Forelimb muscle (tissue), 1 donor: ENCODE measurements at regions not wholly inside any gene's neighbourhood (a gene's known extent, or its start where the extent isn't known, plus 50 kb on each side); places are given as distances from the start of the nearest gene placed in this dataset.

ENCODE experiments used
- DNase-seq: peaks from one replicate; pipeline ENCODE4 v3.0.0-alpha.2; 2013; ENCODE audit warnings: low read depth

DNA sequence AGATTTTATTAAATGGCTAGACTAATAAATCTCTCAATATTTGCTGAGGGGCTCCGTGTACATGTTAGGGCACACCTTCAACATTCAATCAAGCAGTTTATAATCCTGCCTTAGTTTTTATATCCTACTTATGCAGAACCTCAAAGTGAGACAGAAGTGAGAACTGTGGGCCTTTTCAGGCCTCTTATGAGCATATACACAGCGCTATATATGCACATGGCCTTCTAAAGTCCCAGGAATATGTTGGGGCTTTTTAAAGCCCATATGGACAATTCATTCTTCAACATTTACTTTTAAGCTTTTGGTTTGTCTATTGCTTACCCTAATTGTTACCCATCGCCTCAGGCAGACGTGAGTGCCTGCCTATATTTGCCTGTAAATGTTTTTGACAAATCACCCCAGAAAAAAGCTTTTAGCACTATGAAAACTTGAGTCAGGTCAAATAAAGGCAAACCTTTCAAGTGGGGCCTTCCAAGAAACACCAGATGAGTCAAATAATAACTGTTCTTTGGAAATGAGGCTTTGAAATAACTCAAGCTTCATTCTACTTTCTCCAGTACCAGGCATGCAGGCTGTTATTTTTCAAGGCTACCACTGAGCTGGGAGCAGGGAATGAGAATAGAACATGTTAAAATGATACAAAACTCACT lies 58.2 kb downstream of the ESM1 start:
- no peak for DNase-seq

DNA sequence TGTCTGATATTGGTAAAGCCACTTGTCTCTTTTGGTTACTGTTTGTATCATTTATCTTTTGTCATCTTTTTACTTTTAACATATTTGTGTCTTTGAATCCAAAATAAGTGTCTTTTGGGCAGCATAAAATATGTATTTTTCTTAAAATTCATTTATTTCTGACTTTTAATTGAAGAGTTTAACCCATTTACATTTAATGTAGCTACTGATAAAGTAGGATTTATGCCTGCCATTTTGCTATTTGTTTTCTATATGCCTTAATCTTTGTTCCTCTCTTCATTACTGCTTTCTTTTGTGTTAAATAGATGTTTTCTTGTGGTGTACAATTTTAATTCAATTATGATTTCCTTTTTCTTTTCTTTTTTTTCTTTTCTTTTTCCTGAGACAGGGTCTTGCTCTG lies 60.9 kb downstream of the ESM1 start:
- no peak for DNase-seq

- DNase-seq = no peak
These were observed 68.1 kb downstream of the ESM1 start for GRCh38 chr5:54917323-54917722.

DNA sequence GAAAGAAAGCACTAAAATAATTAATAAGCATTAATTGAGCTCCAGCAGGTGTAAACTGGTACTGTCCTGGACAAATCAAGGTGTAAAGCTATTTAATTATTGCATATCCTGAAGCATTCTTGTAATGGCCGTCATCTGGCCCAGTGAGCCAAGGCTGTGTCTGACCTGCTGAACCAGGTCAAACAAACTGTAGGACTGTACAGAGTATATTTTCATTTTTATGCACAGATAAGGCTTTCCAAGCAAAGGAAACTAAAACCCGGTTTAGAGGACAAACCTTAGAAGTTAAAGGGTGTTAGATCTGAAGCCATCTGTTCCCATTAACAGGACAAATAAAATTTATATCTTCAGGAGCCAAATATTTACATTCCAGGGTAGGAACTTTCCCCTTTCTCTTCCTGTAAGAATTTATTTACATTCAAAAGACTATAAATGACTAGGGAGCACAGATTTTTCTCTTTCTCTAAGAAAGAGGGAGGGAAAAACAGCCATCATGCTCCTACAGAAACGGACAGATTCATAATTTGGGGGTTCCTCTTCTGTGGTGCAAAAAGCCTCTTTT lies 69.8 kb downstream of the ESM1 start:
- DNase-seq = no peak

GRCh38 chr5:54912021-54912420 lies 73.4 kb downstream of the ESM1 start:
- DNase-seq = no peak

DNA sequence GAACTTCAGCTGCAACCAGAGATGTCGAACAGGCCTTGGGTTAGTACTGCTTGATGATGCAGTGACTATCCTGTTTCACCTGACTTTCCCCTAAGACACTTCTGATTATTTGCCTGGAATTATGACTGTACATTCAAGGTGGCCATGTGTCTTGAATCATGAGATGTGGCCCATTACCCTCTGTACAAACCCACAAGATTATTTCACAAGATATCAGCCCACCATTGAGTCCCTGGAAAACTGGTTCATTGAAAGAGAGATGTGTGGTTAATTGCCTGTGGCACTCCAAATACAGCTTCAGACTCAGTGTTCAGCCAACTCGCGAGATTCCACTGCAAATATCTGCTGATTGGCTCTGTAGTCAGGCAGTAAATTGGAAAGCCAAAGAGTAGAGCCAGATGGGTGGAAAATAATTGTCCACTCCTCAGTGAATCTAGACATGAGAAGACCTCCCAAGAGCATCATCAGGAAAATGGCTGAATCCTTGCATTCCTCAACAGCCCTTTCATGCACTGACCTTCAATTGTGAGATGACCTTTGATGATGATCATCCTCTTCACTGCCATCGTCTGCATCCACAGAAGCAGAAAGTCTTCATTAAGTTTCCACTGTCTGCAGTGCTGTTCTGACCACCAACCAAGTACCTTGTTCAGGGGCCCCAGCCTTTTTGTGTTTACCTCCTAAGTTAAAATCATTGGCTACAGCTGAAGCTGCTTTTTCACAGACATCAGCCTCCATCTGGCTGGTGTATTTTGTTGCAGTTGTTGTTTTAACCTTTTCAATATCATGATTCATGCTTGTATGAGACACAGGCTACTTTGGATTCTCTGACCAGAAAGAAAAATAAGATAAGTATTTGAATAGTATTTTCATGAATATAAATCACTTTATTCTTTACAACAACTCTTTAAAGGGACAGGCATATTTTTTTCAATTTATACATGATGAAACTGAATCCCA lies 75.2 kb downstream of the ESM1 start:
- DNase-seq = no peak

DNA sequence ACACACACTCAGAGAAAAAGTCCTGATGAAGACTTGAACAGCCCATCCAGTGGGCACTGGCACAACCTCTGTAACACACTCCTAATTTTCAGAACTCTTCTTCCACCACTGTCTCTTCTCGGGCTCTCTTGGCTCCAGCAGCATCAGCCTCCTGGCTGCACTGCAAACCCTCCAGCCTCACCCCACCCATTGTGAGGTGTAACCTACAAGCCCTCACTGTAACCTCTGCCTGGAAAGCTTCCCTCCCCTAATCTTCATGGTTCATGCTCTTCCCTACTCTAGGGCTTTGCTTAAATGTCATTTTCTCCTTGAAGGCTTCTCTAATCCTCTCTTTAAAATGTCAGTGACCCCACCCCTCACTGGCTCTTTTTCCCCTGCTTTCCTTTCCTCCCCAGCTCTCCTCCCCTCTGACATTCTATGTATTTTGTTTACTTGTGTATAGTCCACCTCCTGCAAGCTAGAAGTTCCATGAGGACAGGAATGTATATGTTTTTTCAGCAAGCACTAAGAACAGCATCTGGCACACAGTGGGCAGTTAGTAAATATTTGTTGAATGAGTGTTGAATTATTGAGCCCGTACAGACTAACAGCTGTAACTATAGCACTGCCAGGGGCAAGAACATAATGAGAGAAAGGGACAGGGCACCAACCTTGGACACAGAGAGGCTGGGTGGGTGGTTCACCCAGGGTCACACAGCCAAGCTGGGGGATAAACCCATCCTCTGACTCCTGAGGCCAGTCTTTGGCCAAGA lies 76.4 kb downstream of the ESM1 start:
- DNase-seq = no peak

GRCh38 chr5:54905942-54906537 lies 79.4 kb downstream of the ESM1 start:
- peak; percentile 39 for DNase-seq

DNA sequence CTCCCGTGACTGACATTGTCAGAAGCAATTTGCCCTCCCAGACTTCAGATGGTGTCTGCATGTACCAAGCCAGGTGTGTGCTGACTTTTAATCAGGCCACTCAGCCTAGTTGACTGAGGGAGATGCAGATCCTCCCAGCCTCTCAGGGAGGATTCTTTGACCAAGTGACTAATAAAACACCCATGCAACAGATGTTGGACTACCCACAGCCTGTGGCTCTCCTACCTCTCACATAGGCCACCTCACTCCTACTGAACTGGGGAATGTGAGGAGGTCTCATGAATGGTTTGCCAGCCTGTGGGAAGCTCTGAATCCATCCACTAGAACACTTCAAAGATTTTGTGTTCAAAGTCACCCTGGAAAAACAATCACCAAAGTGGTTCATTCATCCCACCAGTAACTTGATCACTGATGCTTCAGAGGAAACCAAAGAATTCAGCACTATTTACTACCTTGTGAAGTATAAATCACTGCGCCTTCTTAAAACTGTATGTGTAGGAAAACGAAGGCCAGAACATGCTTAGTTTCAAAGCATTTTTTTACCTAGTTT lies 80.1 kb downstream of the ESM1 start:
- no peak for DNase-seq

DNA sequence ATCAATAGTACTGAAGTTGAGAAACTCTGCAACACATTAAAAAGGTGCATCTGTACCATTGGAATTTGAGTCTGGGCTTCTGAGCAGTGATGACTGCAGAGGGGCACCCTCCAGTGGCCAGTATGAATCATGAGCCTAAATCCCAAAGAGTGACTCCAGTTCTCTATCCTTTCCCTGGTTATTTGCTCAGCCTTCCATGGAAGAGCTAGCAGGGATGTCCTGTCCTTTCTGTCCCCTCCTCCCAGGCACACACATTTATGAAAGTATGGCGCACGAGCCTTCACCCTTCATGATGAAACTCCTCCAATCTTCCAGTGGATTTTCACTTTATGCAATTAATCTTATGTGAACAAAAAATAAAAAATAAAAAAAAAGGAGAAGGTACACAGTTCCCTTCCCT lies 81.0 kb downstream of the ESM1 start:
- DNase-seq = no peak

GRCh38 chr5:54902791-54903473 lies 82.5 kb downstream of the ESM1 start:
- peak; percentile 19 for DNase-seq

- no peak for DNase-seq
These were observed 84.2 kb downstream of the ESM1 start for GRCh38 chr5:54900984-54901725.

DNA sequence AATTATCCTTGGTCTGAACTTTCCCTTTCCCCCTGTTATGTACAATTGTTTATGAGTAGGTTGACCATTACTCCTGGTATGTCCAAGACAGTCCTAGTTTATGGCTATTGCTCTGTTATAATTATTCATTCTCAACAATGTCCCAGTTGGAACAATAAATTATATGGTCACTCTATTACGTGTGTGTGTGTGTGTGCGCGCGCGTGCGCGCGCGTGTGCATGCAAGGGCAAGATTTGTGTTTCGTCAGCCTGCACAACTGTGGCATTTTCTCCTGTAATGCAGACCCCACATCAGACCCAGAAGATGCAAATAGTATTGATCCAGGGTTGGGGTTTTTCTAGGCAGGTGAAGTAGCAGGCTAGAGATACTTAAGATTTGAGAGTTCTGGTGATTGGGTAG lies 88.4 kb downstream of the ESM1 start:
- no peak for DNase-seq

- no peak for DNase-seq
These were observed 89.5 kb downstream of the ESM1 start for GRCh38 chr5:54895816-54896341.

DNA sequence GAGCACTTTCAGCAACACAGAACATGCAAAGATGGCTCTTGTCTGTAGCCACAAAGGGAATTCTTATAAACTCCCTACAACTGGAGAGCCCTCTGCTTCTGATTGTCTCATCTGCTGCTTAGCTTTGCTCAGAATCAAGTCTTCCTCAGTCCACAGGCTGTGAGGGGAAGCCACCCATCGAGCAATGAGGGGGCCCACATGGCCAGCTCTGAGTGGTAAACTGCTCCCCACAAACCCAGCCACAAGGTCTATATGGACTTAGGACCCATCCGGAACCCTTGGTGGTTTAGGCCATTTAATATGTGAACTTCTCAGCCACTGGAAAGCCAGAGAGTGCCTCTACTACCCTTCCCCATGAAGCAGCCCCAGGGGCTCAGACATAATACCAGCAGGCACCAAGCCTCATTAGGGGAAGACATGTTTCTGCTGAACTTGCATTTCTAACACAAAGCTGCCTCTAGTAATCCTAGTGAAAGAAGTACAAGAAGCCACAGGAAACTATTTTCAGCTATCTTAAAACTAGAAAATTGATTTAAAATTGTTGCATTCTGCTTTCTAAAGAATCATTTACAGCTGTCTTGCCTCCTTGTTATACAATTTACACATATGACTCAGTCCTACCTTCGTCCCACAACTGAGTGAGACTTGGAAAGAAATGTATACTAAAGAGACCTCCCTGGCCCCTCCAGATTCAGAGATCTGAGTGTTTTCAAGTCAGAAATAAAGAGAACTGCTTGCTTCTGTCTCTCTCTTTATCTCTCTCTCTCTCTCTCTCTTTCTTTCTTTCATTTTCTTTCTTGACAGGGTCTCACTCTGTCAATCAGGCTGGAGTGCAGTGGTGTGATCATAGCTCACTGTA lies 90.2 kb downstream of the ESM1 start:
- no peak for DNase-seq

DNA sequence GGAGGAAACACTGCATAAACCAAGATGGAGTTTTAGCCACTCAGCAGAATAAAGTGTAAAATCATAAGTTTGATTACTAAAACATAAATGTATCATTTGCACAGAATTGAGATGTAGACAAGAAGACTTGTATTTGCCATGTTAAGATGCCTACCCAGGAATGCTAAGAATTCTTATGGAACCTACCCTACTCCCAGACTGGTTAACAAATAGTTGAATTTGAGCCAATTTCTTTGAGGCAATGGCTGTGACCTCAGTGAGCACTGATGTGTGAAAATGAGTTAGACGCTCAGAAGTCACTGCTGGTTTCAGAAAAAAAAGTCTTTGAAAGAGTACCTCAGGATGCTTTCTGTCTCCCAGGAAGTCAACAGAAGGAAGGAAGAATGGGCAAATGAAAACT lies 95.6 kb downstream of the ESM1 start:
- no peak for DNase-seq

GRCh38 chr5:54887663-54888062 lies 97.7 kb downstream of the ESM1 start:
- DNase-seq = no peak

- no peak for DNase-seq
These were observed 98.5 kb downstream of the ESM1 start for GRCh38 chr5:54886866-54887265.

- no peak for DNase-seq
These were observed 99.8 kb downstream of the ESM1 start for GRCh38 chr5:54885636-54886035.
